ENCODE measurements at regions not wholly inside any gene's neighbourhood (a gene's known extent, or its start where the extent isn't known, plus 50 kb on each side); places are given as distances from the start of the nearest gene placed in this dataset.
"Not testable (repeated sequence)": the region's sequence is repeated elsewhere in the genome, so short reads cannot be mapped to it uniquely, and the experiment has no call there.

DNA sequence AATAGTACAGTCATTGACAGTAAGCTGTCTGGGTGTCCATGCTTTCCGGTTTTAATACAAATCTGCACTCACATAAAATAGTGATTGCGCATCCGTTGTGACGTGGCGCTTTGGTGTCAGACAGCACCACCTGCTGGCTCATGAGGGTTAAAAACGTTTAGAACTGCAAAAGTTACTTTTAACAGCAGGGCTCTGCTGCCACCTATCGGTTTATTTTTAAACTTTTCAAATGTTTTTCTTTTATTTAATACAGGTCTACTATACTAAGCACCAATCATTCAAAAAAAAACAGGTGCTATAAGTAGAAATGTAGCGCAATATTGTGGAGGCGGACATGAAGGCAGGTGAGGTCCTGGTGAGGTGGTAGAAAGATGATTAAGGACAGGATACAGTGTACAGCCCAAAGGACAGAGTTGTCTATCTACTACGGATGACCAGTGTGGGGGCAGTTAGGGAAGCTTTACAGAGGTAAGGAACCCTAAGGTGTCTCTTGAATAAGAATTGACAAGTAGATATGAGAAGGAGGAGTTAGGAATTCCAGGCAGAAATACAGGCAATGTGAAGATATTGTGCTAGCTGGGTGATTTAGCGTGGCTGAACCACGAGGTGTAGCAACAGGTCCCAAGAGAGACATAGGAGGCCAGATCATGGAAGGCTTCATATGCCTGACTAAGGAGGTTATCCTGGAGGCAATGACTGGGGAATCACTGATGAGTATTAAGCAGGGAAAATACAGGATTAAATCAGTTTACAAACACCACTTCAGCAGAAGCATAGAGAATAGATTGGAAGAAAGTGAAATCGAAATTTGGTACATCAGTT is 91.5 kb upstream of the PRB2 start:
- no peak for TF ChIP-seq NFRKB (IDR thresholded peaks at IDR 0.05)
- no peak for TF ChIP-seq FOXM1 (IDR thresholded peaks at IDR 0.05; ENCODE audit: borderline replicate concordance)
- TF ChIP-seq, protein P1, sequence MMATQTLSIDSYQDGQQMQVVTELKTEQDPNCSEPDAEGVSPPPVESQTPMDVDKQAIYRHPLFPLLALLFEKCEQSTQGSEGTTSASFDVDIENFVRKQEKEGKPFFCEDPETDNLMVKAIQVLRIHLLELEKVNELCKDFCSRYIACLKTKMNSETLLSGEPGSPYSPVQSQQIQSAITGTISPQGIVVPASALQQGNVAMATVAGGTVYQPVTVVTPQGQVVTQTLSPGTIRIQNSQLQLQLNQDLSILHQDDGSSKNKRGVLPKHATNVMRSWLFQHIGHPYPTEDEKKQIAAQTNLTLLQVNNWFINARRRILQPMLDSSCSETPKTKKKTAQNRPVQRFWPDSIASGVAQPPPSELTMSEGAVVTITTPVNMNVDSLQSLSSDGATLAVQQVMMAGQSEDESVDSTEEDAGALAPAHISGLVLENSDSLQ (IDR thresholded peaks at IDR 0.05): no peak
- TF ChIP-seq SUZ12 (IDR thresholded peaks at IDR 0.05): no peak
- TF ChIP-seq HDGF (IDR thresholded peaks at IDR 0.05; ENCODE audit: borderline replicate concordance): no peak
- no peak for TF ChIP-seq LEF1 (IDR thresholded peaks at IDR 0.05; ENCODE audit: borderline replicate concordance)
- TF ChIP-seq L3MBTL2 (conservative IDR thresholded peaks at IDR 0.05): no peak
- TF ChIP-seq FOXA1 (IDR thresholded peaks at IDR 0.05): no peak
- TF ChIP-seq ARNT (IDR thresholded peaks at IDR 0.05): no peak
- TF ChIP-seq TARDBP (IDR thresholded peaks at IDR 0.05): no peak
- DNase-seq (ENCODE audit: extremely low spot score): peak; percentile 78
- POLR2A ChIA-PET: no interaction called here
- CTCF ChIA-PET: interaction anchor here (0.7 to 1.8 kb wide), 5 partner anchors 9 to 716 kb away, joined by 3 to 7 read pairs (median 4); no protein-coding TSS in a partner anchor

DNA sequence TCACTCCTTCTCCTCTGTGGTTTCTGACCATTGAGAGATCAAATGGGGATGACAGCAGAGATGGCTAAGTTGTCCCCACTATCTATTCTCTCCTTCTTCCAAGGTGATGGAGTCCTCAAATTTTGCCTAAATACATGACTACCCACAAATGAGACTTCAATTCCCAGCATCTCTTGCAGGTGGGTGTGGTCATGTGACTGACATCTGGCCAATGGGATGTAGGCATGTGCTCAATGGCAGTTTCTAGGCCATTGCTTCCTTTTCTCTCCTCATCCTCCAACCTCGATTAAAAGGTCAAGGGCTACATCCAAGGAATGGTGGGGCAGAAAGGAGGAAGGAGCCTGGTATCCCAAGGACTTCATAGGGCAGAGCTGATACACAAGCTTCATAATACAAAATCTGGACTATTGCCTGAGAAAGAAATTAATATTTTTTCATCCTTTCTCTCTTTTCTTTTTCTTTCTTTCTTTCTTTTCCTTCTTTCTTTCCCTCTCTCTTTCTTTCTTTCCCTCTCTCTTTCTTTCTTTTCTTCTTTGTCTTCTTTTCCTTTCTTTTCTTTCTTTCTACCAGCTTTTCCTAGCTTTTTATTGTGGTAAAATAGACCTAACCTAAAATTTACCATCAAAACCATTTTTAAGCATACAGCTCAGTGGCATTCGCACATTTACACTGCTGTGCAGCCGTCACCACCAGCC is 100.9 kb upstream of the PRB2 start:
- TF ChIP-seq BHLHE40 (IDR thresholded peaks at IDR 0.05; ENCODE audit: borderline replicate concordance) (no peak), CTBP1 (IDR thresholded peaks at IDR 0.05; ENCODE audit: borderline replicate concordance) (no peak), ELF4 (IDR thresholded peaks at IDR 0.05) (no peak), SUZ12 (IDR thresholded peaks at IDR 0.05) (no peak), LEF1 (IDR thresholded peaks at IDR 0.05; ENCODE audit: borderline replicate concordance) (no peak), TARDBP (IDR thresholded peaks at IDR 0.05) (no peak), FOXM1 (IDR thresholded peaks at IDR 0.05; ENCODE audit: borderline replicate concordance) (no peak), SP1 (IDR thresholded peaks at IDR 0.05) (no peak), NFRKB (IDR thresholded peaks at IDR 0.05) (no peak), ZNF384 (IDR thresholded peaks at IDR 0.05) (no peak), FOXA1 (IDR thresholded peaks at IDR 0.05) (no peak), HDGF (IDR thresholded peaks at IDR 0.05; ENCODE audit: borderline replicate concordance) (no peak), FOXK2 (IDR thresholded peaks at IDR 0.05) (no peak), ARNT (IDR thresholded peaks at IDR 0.05) (no peak), L3MBTL2 (conservative IDR thresholded peaks at IDR 0.05) (no peak)
- TF ChIP-seq, protein P1 (IDR thresholded peaks at IDR 0.05): no peak
- DNase-seq (ENCODE audit: extremely low spot score): no peak
- CTCF ChIA-PET: interaction anchor here (0.7 to 0.8 kb wide), 2 partner anchors 9 to 784 kb away, joined by 3 to 4 read pairs; no protein-coding TSS in a partner anchor

DNA sequence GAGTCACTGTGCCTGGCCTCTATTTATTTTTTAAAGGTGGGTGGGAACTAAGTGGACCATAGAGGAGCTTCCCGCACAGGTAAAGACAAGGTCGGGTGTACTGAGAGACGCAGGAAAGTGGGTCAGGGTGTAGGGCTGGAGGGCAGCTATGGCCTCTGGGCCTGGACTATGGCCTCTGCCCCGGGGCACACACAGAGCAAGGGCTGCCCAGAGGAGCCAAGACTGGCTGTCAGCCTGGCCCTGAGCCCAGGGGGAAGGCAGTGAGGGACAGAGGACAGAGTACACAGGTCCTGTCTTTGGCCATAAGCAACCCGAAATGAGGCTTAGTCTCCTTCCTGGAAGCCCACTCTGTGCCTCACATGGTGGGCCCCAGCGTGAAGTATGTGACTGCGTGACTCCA is 102.1 kb upstream of the PRB2 start:
- CTCF ChIA-PET: no interaction called here
- POLR2A ChIA-PET: no interaction called here
- DNase-seq (ENCODE audit: extremely low spot score): no peak
- TF ChIP-seq ZNF384 (IDR thresholded peaks at IDR 0.05) (no peak), SP1 (IDR thresholded peaks at IDR 0.05) (no peak), BHLHE40 (IDR thresholded peaks at IDR 0.05; ENCODE audit: borderline replicate concordance) (no peak), FOXM1 (IDR thresholded peaks at IDR 0.05; ENCODE audit: borderline replicate concordance) (no peak), FOXA1 (IDR thresholded peaks at IDR 0.05) (no peak), TARDBP (IDR thresholded peaks at IDR 0.05) (no peak), L3MBTL2 (conservative IDR thresholded peaks at IDR 0.05) (no peak), CTBP1 (IDR thresholded peaks at IDR 0.05; ENCODE audit: borderline replicate concordance) (no peak), SUZ12 (IDR thresholded peaks at IDR 0.05) (no peak), LEF1 (IDR thresholded peaks at IDR 0.05; ENCODE audit: borderline replicate concordance) (no peak), HDGF (IDR thresholded peaks at IDR 0.05; ENCODE audit: borderline replicate concordance) (no peak), FOXK2 (IDR thresholded peaks at IDR 0.05) (no peak), ELF4 (IDR thresholded peaks at IDR 0.05) (no peak), ARNT (IDR thresholded peaks at IDR 0.05) (no peak), NFRKB (IDR thresholded peaks at IDR 0.05) (no peak)
- TF ChIP-seq, protein P1 (IDR thresholded peaks at IDR 0.05): no peak

More for the DNA sequence above, 100.9 kb upstream of the PRB2 start:
- POLR2A ChIA-PET: no interaction called here

DNA sequence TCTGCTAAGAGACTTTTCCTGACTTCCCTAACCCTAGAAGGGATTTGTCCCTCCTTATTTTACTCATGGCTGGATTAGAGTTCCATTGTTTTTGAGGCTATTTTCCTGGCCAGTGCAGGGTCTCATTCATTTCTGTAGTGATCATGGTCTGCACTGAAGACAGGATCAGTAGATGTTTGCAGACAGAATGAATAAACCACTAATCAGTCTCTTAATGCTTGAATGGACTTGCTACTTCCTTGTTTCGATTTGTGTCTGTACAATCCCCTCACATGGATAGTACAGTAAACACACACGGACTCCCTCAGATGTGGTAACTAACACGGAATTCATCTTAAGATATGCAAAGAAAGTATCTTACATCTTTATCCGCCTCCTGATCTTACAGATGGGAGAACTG is 102.6 kb upstream of the PRB2 start:
- no peak for TF ChIP-seq FOXA1 (IDR thresholded peaks at IDR 0.05)
- no peak for TF ChIP-seq TARDBP (IDR thresholded peaks at IDR 0.05)
- TF ChIP-seq HDGF (IDR thresholded peaks at IDR 0.05; ENCODE audit: borderline replicate concordance): no peak
- TF ChIP-seq, protein P1 (IDR thresholded peaks at IDR 0.05): no peak
- TF ChIP-seq SP1 (IDR thresholded peaks at IDR 0.05): no peak
- TF ChIP-seq LEF1 (IDR thresholded peaks at IDR 0.05; ENCODE audit: borderline replicate concordance): no peak
- no peak for TF ChIP-seq BHLHE40 (IDR thresholded peaks at IDR 0.05; ENCODE audit: borderline replicate concordance)
- TF ChIP-seq ELF4 (IDR thresholded peaks at IDR 0.05): no peak
- no peak for TF ChIP-seq FOXK2 (IDR thresholded peaks at IDR 0.05)
- TF ChIP-seq FOXM1 (IDR thresholded peaks at IDR 0.05; ENCODE audit: borderline replicate concordance): no peak
- TF ChIP-seq NFRKB (IDR thresholded peaks at IDR 0.05): no peak
- TF ChIP-seq CTBP1 (IDR thresholded peaks at IDR 0.05; ENCODE audit: borderline replicate concordance): no peak
- TF ChIP-seq L3MBTL2 (conservative IDR thresholded peaks at IDR 0.05): no peak
- TF ChIP-seq ARNT (IDR thresholded peaks at IDR 0.05): no peak
- DNase-seq (ENCODE audit: extremely low spot score): no peak
- ChIA-PET CTCF (no interaction called here), POLR2A (no interaction called here)

DNA sequence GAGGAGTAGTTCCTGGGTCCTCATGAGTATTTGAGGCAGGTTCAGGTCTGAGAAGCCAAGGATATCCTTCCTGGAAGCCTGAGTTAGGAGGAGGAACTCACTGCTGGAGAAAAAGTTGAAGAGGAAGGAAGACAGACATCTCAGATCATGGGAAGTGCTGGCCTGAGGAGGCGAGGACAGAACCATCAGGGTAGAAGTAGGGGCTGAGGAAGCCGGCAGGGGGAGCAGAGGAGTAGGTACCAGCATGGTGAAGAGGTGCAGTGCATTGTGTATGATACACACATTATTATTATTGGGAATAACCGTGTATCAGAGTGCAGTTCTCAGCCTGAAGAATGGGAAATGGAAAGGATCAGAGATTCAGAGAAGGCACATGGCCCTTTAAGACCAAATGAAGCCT is 103.2 kb upstream of the PRB2 start:
- DNase-seq (ENCODE audit: extremely low spot score); CTCF ChIA-PET; POLR2A ChIA-PET: not testable (repeated sequence)
